Cardiac muscle cell (in vitro differentiated cells and primary cell): ENCODE measurements at regions not wholly inside any gene's neighbourhood (a gene's known extent, or its start where the extent isn't known, plus 50 kb on each side); places are given as distances from the start of the nearest gene placed in this dataset.

Experiments used
- DNase-seq, 2 donors: peaks; one replicate each; pipeline versions ENCODE4 v3.0.0 to v3.0.0-alpha.2; 2010 to 2017; ENCODE audit warnings: low read depth in 1 of 2, low spot score in 1 of 2
- H3K27ac ChIP-seq: fragments of 200-600 bp; sonication (generic); 2 replicates; pipeline ENCODE4 v1.5.1; 2016
- H3K27me3 ChIP-seq: fragments of 200-600 bp; sonication (generic); 2 replicates; pipeline ENCODE4 v1.6.0; 2016; ENCODE audit warnings: control low read depth
- H3K36me3 ChIP-seq: fragments of 200-600 bp; sonication (generic); 2 replicates; pipeline ENCODE4 v1.5.1; 2016; ENCODE audit warnings: control low read depth
- H3K4me1 ChIP-seq: fragments of 200-600 bp; sonication (generic); 2 replicates; pipeline ENCODE4 v1.8.1; 2017; ENCODE audit warnings: low read depth, mild to moderate bottlenecking, mixed run types
- H3K4me3 ChIP-seq: fragments of 200-600 bp; sonication (generic); 2 replicates; pipeline ENCODE4 v1.5.1; 2016; ENCODE audit warnings: mild to moderate bottlenecking
- H3K9me3 ChIP-seq: fragments of 200-600 bp; sonication (generic); 2 replicates; pipeline ENCODE4 v1.5.1; 2017; ENCODE audit warnings: low read depth, mild to moderate bottlenecking, control low read depth
- TF ChIP-seq, protein P1 (sequence below): IDR thresholded peaks from 2 replicates; pipeline ENCODE4 v1.5.1; 2012; ENCODE audit warnings: low read depth, mild to moderate bottlenecking, low read length

DNA sequence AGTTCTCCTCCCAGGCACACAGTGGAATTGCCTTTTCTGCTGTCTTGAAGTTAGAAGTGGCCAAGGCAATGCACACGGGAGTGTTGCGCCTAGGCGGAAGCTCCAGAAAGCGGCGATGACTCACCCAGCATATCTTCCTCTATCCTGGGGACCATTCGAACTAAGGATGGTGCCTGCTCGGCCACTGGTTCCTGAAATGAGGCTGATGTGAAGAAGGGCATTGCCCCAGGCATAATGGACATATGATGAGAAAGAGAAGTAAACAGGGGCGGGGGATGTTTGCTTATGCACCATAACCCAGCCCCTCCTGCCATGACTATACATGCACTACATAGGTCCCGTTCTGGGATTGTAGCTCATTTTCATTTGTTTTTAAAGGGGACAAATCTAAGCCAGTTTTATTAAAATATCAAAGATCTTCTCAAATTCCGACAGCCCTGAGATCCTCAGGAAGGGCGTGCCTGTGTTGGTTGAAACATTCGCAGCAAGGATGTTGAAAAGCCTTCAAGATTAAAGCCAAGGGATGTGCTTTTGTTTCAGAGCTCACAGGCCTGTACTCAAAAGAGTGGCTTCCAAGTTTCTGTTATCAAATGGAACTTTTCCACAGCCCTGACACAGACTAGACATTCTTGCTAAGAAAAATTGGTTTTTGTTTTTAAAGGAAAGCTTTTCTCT lies 218.5 kb downstream of the LY86 start:
- no peak overlapping the region for H3K27ac ChIP-seq
- H3K36me3 ChIP-seq, result no peaks in the 10 kb centered on the region
- TF ChIP-seq, protein P1, sequence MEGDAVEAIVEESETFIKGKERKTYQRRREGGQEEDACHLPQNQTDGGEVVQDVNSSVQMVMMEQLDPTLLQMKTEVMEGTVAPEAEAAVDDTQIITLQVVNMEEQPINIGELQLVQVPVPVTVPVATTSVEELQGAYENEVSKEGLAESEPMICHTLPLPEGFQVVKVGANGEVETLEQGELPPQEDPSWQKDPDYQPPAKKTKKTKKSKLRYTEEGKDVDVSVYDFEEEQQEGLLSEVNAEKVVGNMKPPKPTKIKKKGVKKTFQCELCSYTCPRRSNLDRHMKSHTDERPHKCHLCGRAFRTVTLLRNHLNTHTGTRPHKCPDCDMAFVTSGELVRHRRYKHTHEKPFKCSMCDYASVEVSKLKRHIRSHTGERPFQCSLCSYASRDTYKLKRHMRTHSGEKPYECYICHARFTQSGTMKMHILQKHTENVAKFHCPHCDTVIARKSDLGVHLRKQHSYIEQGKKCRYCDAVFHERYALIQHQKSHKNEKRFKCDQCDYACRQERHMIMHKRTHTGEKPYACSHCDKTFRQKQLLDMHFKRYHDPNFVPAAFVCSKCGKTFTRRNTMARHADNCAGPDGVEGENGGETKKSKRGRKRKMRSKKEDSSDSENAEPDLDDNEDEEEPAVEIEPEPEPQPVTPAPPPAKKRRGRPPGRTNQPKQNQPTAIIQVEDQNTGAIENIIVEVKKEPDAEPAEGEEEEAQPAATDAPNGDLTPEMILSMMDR, result no peak

DNA sequence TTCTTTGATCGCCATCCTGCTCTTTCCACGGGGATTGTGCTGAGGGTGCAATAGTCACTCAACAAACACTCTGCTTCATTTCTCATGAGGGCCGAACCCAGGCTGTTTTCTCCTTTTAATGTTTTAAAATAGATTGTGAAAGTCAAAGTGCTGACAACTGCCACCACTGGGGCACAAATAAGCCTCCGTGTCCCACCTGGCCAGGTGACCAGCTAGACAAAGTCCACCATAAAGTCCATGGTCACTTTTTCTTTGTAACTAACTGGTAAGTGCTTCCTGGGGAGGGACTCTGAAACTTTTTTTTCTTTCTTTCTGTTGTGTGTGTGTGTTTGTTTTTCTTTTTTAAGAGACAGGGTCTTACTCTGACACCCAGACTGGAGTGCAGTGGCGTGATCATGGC lies 219.8 kb downstream of the LY86 start:
- no peaks in the 10 kb centered on the region for H3K27me3 ChIP-seq
- no peak overlapping the region for H3K4me3 ChIP-seq
- DNase-seq, result no peak
- H3K36me3 ChIP-seq, result no peaks in the 10 kb centered on the region
- no peak overlapping the region for H3K27ac ChIP-seq
- H3K9me3 ChIP-seq, result no peaks in the 10 kb centered on the region
- TF ChIP-seq, protein P1, result no peak
- H3K4me1 ChIP-seq, result peaks cover 15% of the 10 kb centered on the region

More for the DNA sequence above, 218.5 kb downstream of the LY86 start:
- no peak overlapping the region for H3K4me3 ChIP-seq
- H3K4me1 ChIP-seq, result peaks cover 15% of the 10 kb centered on the region
- no peaks in the 10 kb centered on the region for H3K27me3 ChIP-seq
- no peaks in the 10 kb centered on the region for H3K9me3 ChIP-seq
- peak in 1 of 2 donors; percentile 31 for DNase-seq

DNA sequence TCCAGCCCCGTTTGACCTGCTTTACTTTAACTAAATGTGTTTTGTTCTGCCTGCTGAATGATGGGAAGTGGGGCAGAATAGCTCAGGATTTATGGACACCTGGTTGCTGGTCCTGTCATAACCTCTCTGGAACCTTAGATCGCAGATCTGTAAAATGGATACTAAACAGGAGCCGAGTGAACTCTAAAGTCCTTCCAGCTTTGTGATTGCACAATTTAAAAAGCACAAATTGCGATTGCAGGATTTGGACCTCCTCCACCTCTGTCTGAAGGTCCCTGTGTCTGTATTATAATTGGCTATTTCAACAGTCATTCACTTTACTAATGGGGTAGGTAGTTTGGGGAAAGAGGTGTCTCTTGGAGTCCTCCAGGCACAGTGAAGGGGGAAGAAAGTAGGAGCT lies 220.4 kb downstream of the LY86 start:
- Histone ChIP-seq H3K4me3 (no peak overlapping the region), H3K36me3 (no peaks in the 10 kb centered on the region), H3K9me3 (no peaks in the 10 kb centered on the region), H3K27me3 (no peaks in the 10 kb centered on the region), H3K4me1 (peaks cover 15% of the 10 kb centered on the region), H3K27ac (no peak overlapping the region)
- DNase-seq, result peak in 1 of 2 donors; percentile 24
- TF ChIP-seq, protein P1, result no peak

DNA sequence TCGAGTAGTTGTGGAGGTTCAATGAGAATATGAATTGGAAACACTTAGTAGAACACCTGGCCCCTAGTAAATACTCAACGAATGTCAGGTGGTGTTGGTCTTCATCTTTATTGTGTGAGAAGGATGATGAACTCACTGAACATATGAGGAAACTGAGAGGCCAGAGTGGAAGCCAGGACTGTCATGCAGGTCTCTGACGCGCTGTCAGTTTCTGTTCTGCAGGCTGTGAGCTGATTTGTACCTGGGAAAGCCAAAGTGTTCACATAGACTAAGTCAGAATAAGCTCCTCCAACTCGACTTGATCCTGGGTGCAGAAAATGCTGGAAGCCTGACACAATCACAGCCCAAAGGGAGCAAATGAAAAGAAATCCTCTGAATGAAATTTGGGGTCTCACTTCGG lies 222.2 kb downstream of the LY86 start:
- TF ChIP-seq, protein P1, result no peak
- Histone ChIP-seq H3K4me3 (no peak overlapping the region), H3K9me3 (no peaks in the 10 kb centered on the region), H3K4me1 (peaks cover 15% of the 10 kb centered on the region), H3K36me3 (no peaks in the 10 kb centered on the region), H3K27me3 (no peaks in the 10 kb centered on the region), H3K27ac (no peak overlapping the region)
- no peak for DNase-seq

DNA sequence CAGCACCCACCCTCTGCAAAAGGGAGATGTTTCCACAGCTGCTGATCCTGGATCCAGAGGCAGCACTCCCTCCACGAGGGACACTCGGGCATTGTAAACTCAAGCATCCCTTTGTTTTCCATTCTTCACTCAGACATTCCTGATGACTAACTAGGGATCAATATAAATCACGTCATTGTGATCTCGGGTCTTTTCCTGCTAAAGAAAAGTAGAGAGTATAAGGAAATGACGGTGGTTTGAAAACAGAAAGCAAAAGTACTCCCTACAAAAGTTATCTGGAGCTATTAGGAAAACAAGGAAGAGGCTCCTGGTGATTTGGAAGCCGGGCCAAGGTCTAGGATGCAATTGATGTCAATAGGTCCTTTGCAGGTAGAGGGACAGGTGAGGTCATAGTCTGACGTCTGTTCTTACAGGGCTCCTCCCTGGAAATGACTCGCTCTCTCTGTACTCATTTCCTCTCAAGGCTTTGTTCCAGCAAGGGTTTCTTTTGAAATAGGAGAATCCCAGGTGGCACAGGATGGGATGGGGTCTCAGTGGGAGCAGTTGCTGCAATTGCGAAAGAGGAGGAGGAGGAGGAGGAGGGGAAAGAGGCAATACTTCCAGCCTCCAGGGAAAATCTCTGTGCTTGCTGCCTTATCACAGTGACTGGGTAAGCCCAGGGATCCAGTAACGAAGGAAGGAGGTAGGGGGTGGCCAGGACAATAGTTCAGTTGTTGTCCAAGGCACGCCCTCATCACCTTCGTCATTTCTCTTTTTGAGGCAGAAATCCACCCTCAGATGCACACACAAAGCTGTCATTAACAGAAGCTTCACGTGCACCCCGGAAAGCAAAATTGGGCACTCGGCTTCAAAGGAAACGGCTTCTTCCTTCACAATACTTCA lies 222.8 kb downstream of the LY86 start:
- H3K4me3 ChIP-seq, result no peak overlapping the region
- H3K27ac ChIP-seq, result no peak overlapping the region
- TF ChIP-seq, protein P1, result no peak
- peak in 1 of 2 donors; percentile 80 for DNase-seq
- H3K9me3 ChIP-seq, result no peaks in the 10 kb centered on the region
- H3K27me3 ChIP-seq, result no peaks in the 10 kb centered on the region
- no peaks in the 10 kb centered on the region for H3K36me3 ChIP-seq
- peaks cover 15% of the 10 kb centered on the region for H3K4me1 ChIP-seq
